ENCODE measurements at regions not wholly inside any gene's neighbourhood (a gene's known extent, or its start where the extent isn't known, plus 50 kb on each side); places are given as distances from the start of the nearest gene placed in this dataset.

GRCh38 chr7:18414885-18415284, 80.7 kb upstream of the HDAC9 start:
- no peaks in the 10 kb centered on the region for H3K4me1 ChIP-seq
- intact Hi-C loops (cut with DNase I; ENCODE audit: low total_unique reads) = no loop called here
- no peaks in the 10 kb centered on the region for H3K27me3 ChIP-seq
- H3K27ac ChIP-seq = no peak overlapping the region
- TF ChIP-seq POLR2A (IDR thresholded peaks at IDR 0.05) = no peak
- TF ChIP-seq CTCF (IDR thresholded peaks at IDR 0.05) = no peak
- H3K9me3 ChIP-seq = no peaks in the 10 kb centered on the region
- no peak overlapping the region for H3K4me3 ChIP-seq
- H3K36me3 ChIP-seq = no peaks in the 10 kb centered on the region
- no peak for DNase-seq

GRCh38 chr7:18416988-18417387, 78.6 kb upstream of the HDAC9 start:
- TF ChIP-seq POLR2A (IDR thresholded peaks at IDR 0.05) = no peak
- no peak for TF ChIP-seq CTCF (IDR thresholded peaks at IDR 0.05)
- DNase-seq = no peak
- no peaks in the 10 kb centered on the region for H3K4me1 ChIP-seq
- intact Hi-C loops (cut with DNase I; ENCODE audit: low total_unique reads) = no loop called here
- H3K27ac ChIP-seq = no peak overlapping the region
- no peaks in the 10 kb centered on the region for H3K27me3 ChIP-seq
- H3K9me3 ChIP-seq = no peaks in the 10 kb centered on the region
- H3K4me3 ChIP-seq = no peak overlapping the region
- H3K36me3 ChIP-seq = no peaks in the 10 kb centered on the region

GRCh38 chr7:18419456-18419855, 76.1 kb upstream of the HDAC9 start:
- H3K27me3 ChIP-seq = no peaks in the 10 kb centered on the region
- H3K9me3 ChIP-seq = no peaks in the 10 kb centered on the region
- intact Hi-C loops (cut with DNase I; ENCODE audit: low total_unique reads) = no loop called here
- no peak overlapping the region for H3K4me3 ChIP-seq
- DNase-seq = no peak
- no peak for TF ChIP-seq POLR2A (IDR thresholded peaks at IDR 0.05)
- no peaks in the 10 kb centered on the region for H3K36me3 ChIP-seq
- peak overlapping the region; percentile 75 to 77 for H3K27ac ChIP-seq
- H3K4me1 ChIP-seq = no peaks in the 10 kb centered on the region

DNA sequence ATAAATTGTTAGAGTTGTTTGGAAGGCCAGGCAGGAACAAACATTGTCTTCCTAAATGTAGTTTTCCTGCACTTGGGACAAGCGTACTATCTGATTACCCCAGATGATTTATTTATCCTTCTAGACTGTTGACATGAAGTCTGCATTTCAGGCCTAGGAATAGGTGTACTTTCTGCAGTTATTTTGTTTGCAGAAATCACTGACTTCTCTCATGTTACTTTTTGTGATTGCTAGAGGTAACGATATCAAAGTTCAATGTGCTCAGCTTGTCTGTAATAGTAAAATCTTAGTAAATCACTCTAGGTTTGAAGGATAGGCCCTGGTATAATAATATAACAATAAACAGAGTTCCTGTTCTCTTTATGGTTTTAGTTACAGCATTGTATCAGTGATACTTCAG, 75.4 kb upstream of the HDAC9 start:
- Histone ChIP-seq H3K4me3 (no peak overlapping the region), H3K27ac (peak overlapping the region; percentile 75 to 77), H3K27me3 (no peaks in the 10 kb centered on the region), H3K36me3 (no peaks in the 10 kb centered on the region), H3K9me3 (no peaks in the 10 kb centered on the region), H3K4me1 (no peaks in the 10 kb centered on the region)
- no peak for TF ChIP-seq CTCF (IDR thresholded peaks at IDR 0.05)
- TF ChIP-seq POLR2A (IDR thresholded peaks at IDR 0.05) = no peak
- DNase-seq = no peak
- intact Hi-C loops (cut with DNase I; ENCODE audit: low total_unique reads) = no loop called here

GRCh38 chr7:18420748-18421147, 74.8 kb upstream of the HDAC9 start:
- H3K4me3 ChIP-seq = no peak overlapping the region
- DNase-seq = no peak
- peak overlapping the region; percentile 75 to 77 for H3K27ac ChIP-seq
- no peaks in the 10 kb centered on the region for H3K27me3 ChIP-seq
- H3K4me1 ChIP-seq = no peaks in the 10 kb centered on the region
- no peaks in the 10 kb centered on the region for H3K9me3 ChIP-seq
- TF ChIP-seq CTCF (IDR thresholded peaks at IDR 0.05) (no peak), POLR2A (IDR thresholded peaks at IDR 0.05) (no peak)
- no peaks in the 10 kb centered on the region for H3K36me3 ChIP-seq
- intact Hi-C loops (cut with DNase I; ENCODE audit: low total_unique reads) = no loop called here
